Liver (tissue), 3 donors: ENCODE measurements at regions not wholly inside any gene's neighbourhood (a gene's known extent, or its start where the extent isn't known, plus 50 kb on each side); places are given as distances from the start of the nearest gene placed in this dataset.

Source experiments
- FOXA1 ChIP-seq: IDR thresholded peaks from 2 replicates; pipeline ENCODE4 v1.6.1; 2016; ENCODE audit warnings: antibody characterized with exemption
- GABPA ChIP-seq, 2 donors: IDR thresholded peaks in 1 of 2; conservative IDR thresholded peaks in 1 of 2; 2 replicates each; pipeline ENCODE4 v1.6.1; 2016; ENCODE audit warnings: antibody characterized with exemption in 2 of 2, mild to moderate bottlenecking in 1 of 2, moderate library complexity in 1 of 2
- JUND ChIP-seq, 2 donors: IDR thresholded peaks; 2 replicates each; pipeline ENCODE4 v1.6.1; 2016; ENCODE audit warnings: antibody characterized with exemption in 2 of 2
- RAD21 ChIP-seq, 2 donors: IDR thresholded peaks; 2 replicates each; pipeline ENCODE4 v1.6.1; 2016; ENCODE audit warnings: antibody characterized with exemption in 2 of 2, mild to moderate bottlenecking in 2 of 2
- RXRA ChIP-seq, 2 donors: IDR thresholded peaks; 2 replicates each; pipeline ENCODE4 v1.6.1; 2017 to 2018; ENCODE audit warnings: antibody characterized with exemption in 2 of 2, mild to moderate bottlenecking in 1 of 2
- SP1 ChIP-seq: IDR thresholded peaks from 2 replicates; pipeline ENCODE4 v1.6.1; 2018; ENCODE audit warnings: antibody characterized with exemption, mild to moderate bottlenecking
- TAF1 ChIP-seq: conservative IDR thresholded peaks from 2 replicates; pipeline ENCODE4 v1.6.1; 2016; ENCODE audit warnings: antibody characterized with exemption, mild to moderate bottlenecking
- YY1 ChIP-seq: IDR thresholded peaks from 2 replicates; pipeline ENCODE4 v1.6.1; 2016; ENCODE audit warnings: antibody characterized with exemption, mild to moderate bottlenecking
- TF ChIP-seq, protein P1 (sequence below): IDR thresholded peaks from 2 replicates; pipeline ENCODE4 v1.6.1; 2016; ENCODE audit warnings: antibody characterized with exemption
- TF ChIP-seq, protein P2 (sequence below): fragments of 150-350 bp; IDR thresholded peaks from 2 replicates; pipeline ENCODE4 v1.5.1; 2017; ENCODE audit warnings: improper control_type of control experiment, low read depth, low read length; ENCODE audit not compliant: missing input control
- TF ChIP-seq, protein P3 (sequence below): IDR thresholded peaks from 2 replicates; pipeline ENCODE4 v1.6.1; 2016; ENCODE audit warnings: antibody characterized with exemption, mild to moderate bottlenecking
- TF ChIP-seq, protein P4 (sequence below): IDR thresholded peaks from 2 replicates; pipeline ENCODE4 v1.6.1; 2016; ENCODE audit warnings: antibody characterized with exemption
- TF ChIP-seq, protein P5 (sequence below): IDR thresholded peaks from 2 replicates; pipeline ENCODE4 v1.6.1; 2016; ENCODE audit warnings: antibody characterized with exemption
- donor health status: healthy.
- donor health status: healthy.

DNA sequence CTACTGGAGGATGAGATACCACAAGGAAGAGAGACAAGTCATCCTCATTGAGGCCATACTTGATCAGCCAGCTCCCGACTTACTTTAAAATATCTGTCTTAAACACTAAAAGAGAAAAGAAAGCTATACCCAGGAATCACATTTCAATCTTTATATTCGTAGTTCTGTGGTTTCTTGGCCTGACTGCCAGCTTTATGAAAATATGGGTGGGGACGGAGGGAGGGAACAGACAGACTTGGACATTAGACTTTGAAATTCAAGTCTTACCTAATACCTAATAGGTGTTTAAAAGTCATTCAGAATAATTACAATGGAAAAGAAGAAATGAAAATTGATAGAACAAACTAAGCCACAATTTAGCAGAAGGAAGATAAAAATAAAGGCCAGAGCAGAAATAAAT lies 604.8 kb upstream of the RORB start:
- TF ChIP-seq, protein P1, sequence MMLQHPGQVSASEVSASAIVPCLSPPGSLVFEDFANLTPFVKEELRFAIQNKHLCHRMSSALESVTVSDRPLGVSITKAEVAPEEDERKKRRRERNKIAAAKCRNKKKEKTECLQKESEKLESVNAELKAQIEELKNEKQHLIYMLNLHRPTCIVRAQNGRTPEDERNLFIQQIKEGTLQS, result no peak
- TF ChIP-seq JUND (IDR thresholded peaks at IDR 0.05) (no peak), TAF1 (no peak), SP1 (no peak), YY1 (no peak), RAD21 (IDR thresholded peaks at IDR 0.05) (no peak), FOXA1 (no peak), RXRA (IDR thresholded peaks at IDR 0.05) (no peak), GABPA (IDR thresholded peaks at IDR 0.05 in 1 of 2, conservative IDR thresholded peaks at IDR 0.05 in 1 of 2) (no peak)
- TF ChIP-seq, protein P2, sequence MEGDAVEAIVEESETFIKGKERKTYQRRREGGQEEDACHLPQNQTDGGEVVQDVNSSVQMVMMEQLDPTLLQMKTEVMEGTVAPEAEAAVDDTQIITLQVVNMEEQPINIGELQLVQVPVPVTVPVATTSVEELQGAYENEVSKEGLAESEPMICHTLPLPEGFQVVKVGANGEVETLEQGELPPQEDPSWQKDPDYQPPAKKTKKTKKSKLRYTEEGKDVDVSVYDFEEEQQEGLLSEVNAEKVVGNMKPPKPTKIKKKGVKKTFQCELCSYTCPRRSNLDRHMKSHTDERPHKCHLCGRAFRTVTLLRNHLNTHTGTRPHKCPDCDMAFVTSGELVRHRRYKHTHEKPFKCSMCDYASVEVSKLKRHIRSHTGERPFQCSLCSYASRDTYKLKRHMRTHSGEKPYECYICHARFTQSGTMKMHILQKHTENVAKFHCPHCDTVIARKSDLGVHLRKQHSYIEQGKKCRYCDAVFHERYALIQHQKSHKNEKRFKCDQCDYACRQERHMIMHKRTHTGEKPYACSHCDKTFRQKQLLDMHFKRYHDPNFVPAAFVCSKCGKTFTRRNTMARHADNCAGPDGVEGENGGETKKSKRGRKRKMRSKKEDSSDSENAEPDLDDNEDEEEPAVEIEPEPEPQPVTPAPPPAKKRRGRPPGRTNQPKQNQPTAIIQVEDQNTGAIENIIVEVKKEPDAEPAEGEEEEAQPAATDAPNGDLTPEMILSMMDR, result no peak
- TF ChIP-seq, protein P3, sequence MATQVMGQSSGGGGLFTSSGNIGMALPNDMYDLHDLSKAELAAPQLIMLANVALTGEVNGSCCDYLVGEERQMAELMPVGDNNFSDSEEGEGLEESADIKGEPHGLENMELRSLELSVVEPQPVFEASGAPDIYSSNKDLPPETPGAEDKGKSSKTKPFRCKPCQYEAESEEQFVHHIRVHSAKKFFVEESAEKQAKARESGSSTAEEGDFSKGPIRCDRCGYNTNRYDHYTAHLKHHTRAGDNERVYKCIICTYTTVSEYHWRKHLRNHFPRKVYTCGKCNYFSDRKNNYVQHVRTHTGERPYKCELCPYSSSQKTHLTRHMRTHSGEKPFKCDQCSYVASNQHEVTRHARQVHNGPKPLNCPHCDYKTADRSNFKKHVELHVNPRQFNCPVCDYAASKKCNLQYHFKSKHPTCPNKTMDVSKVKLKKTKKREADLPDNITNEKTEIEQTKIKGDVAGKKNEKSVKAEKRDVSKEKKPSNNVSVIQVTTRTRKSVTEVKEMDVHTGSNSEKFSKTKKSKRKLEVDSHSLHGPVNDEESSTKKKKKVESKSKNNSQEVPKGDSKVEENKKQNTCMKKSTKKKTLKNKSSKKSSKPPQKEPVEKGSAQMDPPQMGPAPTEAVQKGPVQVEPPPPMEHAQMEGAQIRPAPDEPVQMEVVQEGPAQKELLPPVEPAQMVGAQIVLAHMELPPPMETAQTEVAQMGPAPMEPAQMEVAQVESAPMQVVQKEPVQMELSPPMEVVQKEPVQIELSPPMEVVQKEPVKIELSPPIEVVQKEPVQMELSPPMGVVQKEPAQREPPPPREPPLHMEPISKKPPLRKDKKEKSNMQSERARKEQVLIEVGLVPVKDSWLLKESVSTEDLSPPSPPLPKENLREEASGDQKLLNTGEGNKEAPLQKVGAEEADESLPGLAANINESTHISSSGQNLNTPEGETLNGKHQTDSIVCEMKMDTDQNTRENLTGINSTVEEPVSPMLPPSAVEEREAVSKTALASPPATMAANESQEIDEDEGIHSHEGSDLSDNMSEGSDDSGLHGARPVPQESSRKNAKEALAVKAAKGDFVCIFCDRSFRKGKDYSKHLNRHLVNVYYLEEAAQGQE, result no peak
- TF ChIP-seq, protein P4, sequence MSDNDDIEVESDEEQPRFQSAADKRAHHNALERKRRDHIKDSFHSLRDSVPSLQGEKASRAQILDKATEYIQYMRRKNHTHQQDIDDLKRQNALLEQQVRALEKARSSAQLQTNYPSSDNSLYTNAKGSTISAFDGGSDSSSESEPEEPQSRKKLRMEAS, result no peak
- TF ChIP-seq, protein P5, sequence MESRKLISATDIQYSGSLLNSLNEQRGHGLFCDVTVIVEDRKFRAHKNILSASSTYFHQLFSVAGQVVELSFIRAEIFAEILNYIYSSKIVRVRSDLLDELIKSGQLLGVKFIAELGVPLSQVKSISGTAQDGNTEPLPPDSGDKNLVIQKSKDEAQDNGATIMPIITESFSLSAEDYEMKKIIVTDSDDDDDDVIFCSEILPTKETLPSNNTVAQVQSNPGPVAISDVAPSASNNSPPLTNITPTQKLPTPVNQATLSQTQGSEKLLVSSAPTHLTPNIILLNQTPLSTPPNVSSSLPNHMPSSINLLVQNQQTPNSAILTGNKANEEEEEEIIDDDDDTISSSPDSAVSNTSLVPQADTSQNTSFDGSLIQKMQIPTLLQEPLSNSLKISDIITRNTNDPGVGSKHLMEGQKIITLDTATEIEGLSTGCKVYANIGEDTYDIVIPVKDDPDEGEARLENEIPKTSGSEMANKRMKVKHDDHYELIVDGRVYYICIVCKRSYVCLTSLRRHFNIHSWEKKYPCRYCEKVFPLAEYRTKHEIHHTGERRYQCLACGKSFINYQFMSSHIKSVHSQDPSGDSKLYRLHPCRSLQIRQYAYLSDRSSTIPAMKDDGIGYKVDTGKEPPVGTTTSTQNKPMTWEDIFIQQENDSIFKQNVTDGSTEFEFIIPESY, result no peak
